GM21526 (cell line): ENCODE measurements at regions not wholly inside any gene's neighbourhood (a gene's known extent, or its start where the extent isn't known, plus 50 kb on each side); places are given as distances from the start of the nearest gene placed in this dataset.

ENCODE experiments used
- ATAC-seq: cut with Tn5 transposase; IDR thresholded peaks from one replicate; pipeline ENCODE4 v1.9.1; 2021; ENCODE audit warnings: moderate library complexity; ENCODE audit not compliant: unreplicated experiment, low FRiP score

DNA sequence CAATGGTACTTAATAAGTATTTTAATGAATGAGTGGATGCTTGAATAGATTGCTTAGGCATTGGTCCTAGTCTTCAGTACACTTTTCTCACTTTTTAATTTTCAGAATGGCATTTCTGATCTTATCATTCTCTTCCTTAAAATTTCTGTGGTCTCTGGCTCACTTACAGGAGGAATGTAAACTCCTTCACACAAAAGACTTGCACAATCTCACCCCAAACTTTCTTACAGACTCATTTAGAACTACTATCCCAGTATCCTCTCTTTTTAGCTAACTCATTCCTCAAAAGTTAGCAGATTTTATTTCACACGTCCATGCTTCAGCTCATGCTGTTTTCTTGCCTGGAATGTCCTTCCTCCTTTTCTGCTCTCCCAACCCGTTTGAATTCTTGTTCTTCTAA lies 350.1 kb downstream of the GRXCR1 start:
- ATAC-seq = no peak

DNA sequence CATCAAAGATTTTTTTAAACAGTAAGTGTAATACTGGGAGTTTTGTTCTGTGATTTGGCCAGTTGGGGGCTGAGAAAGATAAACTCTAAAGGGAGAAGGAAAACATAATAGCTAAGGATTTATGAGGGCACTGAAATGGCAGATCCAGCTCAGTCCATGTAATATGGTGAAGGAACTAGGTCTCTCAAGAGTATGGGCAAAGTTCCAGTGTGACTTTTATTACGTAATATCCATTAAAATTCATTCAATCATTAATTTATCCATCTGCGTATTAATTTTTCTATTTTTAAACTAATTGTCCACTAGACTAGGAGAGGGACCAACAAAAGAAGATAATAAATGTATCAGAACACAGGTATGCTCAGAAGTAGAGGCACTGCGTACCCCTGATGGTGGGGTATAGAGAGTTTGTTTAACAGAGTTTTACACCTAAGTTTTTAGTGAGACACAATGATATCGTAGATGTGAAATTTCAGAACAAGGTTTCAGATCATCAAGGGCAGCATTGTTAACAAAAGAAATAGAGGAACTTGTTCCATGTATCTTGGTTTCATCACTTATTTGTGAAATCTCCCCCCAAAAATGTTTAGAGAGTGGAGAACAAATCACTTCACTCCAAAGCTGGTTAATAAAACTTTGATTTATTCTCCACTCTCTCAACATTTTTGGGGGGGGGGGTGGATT lies 351.1 kb downstream of the GRXCR1 start:
- ATAC-seq = no peak

DNA sequence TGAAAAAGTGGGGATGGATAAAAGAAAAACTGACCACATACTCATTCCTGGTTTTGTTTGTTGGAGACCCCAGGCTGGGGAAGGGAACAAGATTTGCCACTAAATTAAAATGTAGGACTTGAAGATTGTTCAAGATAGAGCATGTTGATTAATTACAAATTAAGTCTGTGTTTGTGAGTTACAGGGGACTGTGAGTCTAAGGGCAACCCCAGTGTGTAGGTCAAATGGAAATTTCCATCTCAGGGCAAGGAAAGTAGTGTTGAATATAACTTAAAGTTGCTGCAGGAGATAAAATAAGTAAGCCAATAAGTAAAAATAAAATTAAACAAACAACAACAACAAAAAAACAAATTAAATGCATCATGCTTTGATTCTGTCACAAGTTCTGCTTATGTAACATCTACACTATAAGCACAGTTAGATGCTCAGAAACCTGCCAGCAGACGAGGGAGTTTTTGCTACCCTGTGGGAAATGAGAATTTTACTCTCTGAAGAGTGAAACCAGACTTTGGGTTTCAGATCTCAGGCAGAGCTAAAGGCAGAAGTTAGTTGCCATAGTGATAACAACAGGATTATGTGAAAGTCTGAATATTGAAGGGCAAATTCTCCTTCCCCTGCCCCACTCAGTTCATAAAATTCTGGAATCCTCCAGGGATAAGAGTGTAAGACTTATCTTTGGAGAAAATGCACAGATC lies 352.3 kb downstream of the GRXCR1 start:
- peak; percentile 100 for ATAC-seq

DNA sequence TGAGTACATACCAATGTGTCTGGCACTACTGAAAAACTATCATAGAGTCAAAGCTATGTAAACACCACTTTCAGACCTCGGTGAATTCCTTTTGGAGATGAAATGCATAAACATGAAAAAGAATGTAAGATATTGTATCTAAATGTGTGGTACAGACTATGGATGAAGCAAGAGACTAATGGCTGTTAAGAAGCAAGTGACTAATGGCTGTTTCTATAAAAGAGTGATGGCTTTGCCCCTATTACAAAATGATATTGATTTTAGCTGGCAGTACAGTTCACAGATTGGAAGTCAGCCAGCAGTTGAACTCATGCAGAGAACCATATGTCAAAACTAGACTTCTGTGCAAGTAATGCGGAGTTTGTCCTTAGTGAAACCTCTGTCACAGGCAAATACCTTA lies 359.3 kb downstream of the GRXCR1 start:
- ATAC-seq = no peak

DNA sequence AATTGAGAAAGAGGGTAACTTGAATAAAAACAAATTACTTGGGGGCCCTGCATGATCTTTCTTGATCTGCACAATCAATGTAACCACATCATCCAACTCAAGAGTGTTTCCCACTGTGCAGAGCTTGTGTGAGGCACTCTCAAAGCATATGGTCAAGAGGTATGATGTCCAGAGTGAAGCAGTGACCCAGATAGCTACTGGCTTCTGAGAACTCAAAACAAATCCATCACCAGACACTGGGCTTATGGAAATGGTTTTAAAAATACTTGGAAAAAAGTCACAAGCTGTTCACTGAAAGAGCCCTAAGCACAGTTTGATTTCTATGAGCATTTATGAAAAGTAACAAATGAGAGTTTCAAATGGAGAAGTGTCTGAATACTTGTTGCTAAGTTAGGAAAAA lies 361.0 kb downstream of the GRXCR1 start:
- ATAC-seq = no peak

DNA sequence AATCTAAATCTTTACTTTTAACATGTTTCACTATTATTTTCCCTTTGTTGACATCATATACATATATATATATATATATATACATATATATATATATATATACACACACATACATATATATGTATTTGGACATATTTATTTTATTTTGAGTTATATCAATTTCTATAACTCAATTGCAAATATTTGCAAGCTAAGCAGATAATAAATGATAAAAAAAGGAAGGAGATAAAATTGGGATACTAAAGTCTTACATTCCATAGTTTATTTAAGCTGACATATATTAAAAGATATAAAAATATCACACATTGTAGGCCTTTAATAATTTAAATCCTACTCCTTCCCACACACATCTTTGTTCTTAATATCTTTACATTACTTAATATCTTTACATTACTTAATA lies 372.2 kb downstream of the GRXCR1 start:
- no peak for ATAC-seq

DNA sequence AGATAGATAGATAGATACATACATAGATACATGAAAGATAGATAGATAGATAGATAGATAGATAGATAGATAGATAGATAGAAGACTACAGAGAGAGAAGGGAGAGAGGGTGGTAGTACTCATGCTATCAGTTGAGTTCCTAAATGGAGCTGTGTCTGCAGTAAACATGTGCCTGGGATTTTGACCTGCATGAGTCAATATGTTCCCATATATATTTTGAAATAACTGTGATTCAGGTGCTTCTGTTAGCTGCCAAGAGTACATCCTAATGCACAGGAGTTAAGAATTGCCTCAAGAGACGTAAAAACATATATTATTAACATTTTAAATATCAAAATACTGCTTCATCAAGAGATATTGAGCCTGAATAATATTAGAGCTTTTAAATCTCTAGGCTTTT lies 379.4 kb downstream of the GRXCR1 start:
- no peak for ATAC-seq

DNA sequence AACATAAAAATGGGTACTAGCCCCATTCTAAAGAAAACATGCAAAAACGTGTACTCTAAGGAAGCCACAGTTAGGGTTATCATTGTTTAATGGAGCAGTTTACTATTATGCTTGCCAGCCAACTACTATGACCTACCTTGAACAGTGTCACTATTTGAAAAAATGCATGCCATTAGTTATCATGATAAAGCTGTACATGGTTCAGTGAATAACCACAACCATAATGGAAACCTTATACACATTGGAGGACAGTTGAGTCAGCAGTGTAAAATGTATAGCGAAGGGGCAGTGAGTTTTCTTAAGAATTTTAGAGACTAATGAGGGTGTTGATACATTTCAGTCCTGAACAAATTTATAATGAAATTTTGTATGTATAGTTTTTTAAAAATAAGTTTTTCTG lies 381.9 kb downstream of the GRXCR1 start:
- no peak for ATAC-seq

DNA sequence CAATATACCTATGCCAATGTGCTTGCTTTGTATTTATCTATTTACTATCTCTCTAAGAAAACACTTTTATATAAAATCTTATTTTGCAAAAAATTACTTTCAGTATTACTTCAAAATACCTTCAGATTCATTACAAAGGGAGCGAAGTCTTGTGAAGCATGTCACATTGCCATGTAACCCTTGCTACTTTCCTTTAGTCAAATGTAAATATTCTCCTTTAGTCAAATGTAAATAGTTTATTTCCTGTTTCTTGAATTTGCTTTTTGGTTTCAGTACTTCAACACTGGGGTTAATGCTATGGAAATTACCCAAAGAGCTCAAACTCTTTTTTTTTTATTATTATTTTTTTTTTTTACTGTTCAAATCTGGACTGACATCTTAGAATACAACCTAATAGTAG lies 383.3 kb downstream of the GRXCR1 start:
- peak; percentile 49 for ATAC-seq

DNA sequence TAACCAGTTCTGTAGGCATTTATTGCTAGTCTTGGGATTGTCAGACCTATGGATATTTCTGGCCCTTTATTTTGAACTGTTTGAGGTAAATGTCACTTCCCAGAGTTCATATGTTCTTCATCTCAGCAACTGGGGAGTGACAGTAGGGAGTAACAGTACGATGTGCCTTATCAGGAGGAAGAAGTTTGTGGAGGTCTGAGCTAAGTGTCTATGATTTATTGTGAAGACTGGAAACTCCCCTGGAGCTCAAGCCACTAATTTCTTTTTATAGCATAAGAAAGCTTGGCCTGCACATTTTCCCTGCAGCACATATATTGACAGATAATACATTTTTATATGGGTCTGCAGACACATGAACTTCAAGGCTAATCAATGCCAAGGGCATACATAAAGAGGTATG lies 383.8 kb downstream of the GRXCR1 start:
- ATAC-seq = no peak

DNA sequence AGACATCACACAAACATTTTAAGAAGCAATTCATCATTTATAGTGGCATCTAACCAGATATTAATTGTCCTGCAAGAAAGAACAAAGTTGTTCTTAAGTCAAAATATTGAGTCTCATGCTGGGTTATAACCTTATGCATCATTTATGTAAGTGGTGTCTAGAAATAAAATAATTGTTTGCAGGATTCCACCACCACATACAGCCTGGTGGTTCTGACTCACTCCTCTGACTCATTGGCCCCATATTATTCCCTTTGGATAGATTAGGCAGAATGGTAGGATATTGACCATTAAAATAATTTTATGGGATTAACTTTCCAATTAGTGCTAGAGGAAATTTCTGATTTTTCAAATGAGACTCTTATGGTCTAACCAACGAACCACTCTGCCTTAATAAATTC lies 384.5 kb downstream of the GRXCR1 start:
- no peak for ATAC-seq

DNA sequence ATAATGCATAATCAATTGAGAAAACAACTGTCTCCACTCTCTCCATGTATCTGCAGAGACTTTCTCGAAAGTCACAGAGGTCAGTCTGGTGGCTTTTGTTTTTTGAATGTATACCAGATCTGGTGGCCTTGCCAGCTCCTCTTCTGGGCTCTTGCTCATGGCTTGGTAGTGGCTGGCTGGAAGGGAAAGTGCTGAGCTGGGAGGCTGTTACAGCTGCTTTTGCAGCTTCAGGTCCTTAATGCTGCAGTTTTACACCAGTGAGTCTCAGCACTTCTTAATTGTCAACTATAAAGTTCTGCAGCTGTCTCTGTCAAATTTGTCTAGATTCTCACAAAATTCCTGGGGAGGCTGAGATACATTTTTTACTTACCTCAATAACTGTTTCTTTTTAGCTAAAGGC lies 390.0 kb downstream of the GRXCR1 start:
- no peak for ATAC-seq

DNA sequence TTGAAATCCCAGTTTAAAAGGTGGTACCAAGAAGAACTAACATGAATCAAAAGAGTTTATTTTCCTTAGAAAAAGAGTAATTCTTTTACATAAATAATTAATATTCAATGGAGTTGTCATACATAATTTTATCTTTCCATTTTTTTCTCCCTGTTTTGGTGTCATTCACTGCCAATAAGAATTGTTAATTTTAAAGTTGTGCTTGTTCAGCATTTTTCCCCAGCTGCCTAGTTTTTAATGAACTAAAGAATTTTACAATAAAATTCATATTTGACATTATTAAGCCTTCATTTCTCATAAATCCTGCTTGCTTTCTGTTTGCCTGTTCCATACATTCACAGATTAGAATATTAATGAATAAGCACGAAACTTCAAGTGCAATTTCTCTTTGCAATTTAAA lies 393.6 kb downstream of the GRXCR1 start:
- ATAC-seq = no peak

DNA sequence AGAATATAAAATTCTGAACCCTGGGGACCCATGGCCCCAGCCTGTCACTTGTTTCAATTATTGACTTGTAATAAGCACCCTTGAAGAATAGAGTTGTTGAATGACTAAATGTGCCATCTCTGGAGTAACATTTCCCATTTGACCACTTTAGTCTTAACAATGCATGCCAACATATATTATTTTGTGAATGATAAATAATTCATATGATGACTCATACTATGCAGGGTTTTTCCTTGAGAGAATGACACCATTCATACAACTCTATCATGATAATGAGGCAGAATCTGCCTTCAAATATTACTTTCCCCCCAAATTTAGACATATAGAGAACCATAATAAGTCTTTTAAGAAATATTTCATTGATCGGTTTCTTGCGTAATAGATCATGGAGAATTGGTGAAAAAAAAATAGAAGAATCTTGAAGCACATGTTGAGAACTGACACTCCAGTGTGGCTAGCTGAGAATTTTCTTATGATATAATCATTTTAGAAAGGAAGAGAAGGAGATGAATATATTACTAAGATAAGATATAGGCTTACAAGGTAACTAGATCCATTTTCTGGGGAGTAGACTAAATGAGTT lies 404.5 kb downstream of the GRXCR1 start:
- no peak for ATAC-seq

DNA sequence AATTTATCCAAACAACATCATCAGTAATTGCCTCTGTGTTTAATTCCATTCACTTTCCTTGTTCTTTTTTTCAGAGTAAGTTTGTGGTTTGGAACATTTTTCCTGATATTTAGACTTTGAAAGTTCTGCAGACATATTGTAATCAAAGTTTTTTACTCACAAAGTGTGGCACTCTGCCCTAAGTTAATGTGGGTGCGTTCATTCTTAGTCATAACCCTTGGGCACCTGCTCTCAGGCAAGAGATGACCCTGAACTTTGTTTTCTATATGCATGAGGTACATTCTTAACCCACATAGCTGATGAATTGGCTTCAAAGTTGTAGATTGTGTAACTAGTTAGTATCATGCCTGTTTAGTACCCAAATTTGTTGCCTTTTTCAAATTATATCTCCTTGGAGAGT lies 424.3 kb downstream of the GRXCR1 start:
- no peak for ATAC-seq

DNA sequence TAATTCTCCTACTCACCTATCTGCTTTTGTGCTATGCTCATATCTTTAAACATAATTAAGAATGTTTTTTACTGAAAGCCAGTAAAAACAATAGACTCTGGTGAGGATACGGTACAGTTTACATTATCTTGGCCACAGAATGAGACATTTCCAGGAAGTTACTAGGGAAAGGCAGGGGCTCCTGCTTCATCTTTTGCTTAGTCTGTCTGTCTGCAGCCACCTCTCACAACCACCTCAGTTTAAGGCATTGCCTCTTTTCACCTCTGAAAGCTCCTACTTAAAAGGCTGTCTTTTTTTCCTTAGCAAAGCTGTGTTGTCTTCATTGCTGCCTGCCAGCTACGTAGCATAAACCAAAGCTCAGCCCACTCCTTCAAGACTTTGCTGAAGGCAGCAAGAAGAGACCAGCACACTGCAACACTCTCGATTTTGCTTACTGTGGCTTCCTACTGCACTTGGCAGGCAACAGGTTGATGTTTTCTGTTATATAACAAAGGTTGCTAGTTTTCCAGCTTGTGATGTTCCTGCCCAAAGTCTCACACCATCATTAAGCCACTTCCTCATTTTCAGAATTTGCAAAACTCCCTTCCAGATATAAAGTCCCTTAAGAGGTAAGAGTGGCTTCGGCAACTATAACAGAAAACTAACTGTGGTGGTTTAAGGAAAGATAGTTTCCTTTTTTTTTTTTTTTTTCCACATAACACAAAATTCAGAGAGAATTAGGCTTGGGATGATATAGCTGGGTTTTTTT lies 432.9 kb downstream of the GRXCR1 start:
- ATAC-seq = no peak

DNA sequence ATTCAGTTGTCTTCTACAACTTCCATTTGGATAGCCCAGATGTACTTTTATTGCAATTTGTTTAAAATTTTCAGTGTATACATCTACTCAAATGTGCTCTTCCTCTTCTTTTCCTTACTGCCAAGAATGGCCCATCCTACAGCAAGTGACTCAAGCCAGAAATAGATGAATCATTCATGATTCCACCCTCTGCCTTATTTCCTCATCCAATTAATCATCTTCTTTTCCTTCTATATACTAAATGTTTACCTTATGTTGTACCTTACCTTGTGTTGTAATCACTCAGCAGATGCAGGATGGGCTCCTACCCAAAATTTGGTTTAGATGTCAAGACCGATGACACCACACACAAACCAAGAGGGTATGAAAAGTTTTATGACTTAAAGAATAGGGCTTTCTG lies 437.8 kb downstream of the GRXCR1 start:
- no peak for ATAC-seq

DNA sequence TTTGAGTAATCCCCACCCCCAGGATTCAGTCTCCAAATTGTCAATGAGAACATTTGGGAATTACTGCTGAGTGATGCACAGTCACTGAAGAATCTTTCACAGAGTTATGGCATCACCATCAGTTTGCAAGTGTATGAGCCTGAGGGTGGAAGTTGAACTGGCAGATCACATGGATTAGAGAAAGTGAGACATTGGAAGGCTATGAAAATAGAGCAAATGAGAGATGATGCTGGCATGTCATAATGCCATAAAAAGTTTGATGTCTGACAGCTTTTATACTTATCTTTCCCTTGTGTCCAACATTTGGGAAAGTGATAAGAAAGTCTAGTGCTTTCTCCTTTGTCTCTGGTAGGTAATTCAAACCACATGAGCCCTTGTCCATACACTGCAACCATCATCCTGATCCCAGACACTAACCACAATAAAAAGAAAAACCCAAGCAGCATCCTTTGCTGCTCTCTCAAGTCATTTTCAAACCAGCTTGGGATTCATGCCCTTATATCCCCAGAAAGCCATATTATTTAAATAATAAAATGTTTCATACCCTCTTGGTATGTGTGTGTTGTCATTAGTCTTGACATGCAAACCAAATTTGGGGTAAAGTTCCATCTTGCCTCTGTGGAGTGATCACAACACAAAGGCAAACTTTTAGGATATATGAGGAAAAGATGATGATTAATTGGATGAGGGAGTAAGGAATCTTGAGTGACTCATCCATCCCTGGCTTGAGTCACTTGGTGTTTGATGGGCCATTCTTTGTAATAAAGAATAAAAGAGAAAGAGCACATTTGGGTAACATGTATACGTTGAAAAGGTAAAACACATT lies 438.9 kb downstream of the GRXCR1 start:
- ATAC-seq = no peak

DNA sequence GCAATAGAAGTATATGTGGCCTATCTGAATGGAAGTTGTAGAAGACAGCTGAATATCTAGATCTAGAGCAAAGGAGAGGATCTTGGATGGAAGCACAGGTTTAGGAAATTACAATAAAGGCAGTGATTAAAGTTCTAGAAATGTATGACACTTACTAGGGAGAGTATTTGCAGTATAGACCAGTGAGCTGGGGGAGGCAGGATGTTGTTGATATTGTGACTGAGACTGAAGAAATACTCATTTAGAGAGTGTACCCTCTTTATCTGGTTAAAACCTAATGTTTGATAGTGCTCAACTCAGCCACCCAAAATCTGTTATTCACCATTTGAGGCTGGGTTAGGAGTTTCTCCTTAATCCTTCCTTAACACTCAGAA lies 439.5 kb downstream of the GRXCR1 start:
- ATAC-seq = no peak

DNA sequence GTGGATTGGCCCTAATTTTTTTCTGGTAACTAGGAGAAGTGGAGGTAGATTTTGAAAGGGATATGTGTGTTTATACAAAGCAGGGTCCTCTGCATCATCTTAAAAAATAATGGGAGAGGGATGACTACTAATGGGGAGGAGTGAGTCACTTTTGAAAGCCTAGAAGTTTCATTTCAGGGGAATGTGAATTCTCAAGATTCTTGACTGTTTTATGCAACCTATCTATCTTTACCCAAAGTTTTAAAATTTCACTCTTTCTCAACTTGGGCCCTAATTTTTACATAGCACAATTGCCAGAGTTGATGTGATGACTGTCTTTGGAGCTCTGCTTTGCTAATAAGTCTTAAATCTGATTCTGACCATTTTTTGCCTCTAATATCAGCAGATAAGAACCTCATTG lies 445.2 kb downstream of the GRXCR1 start:
- no peak for ATAC-seq

DNA sequence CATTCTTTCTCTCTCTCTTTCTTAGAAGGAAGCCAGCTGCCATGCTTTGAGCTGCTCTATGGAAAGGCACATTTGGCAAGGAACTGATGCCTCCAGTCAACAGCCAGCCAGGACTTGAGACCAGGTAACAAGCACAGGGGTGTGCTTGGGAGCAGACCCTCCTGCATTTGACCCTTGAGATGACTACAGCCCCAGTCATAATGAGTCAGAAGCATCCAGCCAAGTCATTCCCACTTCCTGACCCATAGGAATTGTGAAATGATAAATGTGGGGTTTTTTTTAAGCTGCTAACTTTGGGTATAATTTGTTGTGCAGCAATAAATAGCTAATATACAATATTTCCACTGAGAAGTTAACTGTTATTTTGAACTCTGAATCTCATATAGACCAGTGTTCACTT lies 446.9 kb downstream of the GRXCR1 start:
- no peak for ATAC-seq
